ENCODE measurements at regions not wholly inside any gene's neighbourhood (a gene's known extent, or its start where the extent isn't known, plus 50 kb on each side); places are given as distances from the start of the nearest gene placed in this dataset.

DNA sequence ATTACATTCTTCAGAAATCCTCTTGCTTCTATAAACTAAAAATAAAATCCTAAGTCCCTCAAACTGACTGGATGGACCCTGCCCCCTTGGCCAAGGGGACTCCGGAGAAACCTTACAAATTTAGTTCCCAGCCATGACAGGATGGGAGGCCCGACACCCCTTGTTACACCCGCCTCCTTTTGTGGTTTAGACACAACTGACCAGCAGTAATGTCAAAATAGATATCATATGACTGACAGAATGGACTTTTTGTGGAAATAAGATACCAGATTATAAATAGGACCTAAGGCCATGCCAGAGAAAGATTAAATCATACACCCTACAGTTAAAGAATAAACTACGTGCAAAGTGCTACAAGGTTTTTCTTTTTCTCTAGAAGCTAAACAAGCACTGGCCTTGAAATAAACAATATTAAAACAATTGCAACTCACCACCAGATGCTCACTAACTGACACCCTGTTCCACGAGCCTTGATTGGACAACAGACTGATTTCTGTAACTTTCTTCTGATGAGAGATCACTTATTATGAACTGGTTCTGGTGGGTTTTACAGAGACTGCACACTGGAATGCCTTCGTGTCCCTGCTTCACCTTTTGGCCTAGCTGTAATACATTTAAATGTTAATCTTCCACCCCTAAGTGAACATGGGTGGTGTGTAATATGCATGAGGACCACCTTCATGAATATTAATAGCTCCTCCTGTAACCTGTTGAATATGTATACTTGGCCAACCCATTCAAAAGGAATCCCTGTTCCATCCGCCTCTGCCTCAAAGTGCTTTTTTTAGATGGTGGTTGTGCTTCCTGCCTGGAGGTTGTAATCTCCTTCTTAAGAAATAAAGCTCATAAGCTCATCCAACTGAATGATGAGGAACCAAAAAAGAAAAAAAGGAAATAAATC lies 99.6 kb downstream of the ODF2L start:
- no peaks in the 10 kb centered on the region for H3K27me3 ChIP-seq (ENCODE audit: insufficient read depth, low read length)
- H3K4me3 ChIP-seq (ENCODE audit: low read length), result no peak overlapping the region
- H3K9me3 ChIP-seq (ENCODE audit: low read length), result no peaks in the 10 kb centered on the region
- H3K36me3 ChIP-seq (ENCODE audit: insufficient read depth, low read length), result no peaks in the 10 kb centered on the region
- H3K4me1 ChIP-seq (ENCODE audit: insufficient read depth, low read length), result no peaks in the 10 kb centered on the region
- no peak overlapping the region for H2AFZ ChIP-seq (ENCODE audit: low read depth, low read length)

DNA sequence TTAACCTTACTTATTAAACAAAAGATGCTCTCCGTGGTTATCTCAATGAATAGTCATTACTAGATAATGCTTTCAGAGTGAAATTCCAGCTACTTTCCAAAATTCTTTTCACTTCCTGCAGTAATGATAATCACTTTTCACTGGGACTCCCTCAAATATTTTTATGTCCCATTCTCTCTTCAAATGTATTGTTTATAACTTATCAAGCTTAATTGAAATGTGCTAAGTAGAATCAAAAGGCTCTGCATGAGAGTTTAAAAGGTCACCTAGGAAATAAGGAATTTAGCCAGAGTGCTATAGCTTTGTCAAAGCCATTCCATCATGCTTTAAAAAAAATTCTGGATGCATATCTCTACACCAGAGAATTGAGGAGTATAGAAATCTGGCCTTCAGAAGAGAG lies 106.4 kb downstream of the ODF2L start:
- Histone ChIP-seq H3K9me3 (ENCODE audit: low read length) (no peaks in the 10 kb centered on the region), H3K27me3 (ENCODE audit: insufficient read depth, low read length) (no peaks in the 10 kb centered on the region), H3K36me3 (ENCODE audit: insufficient read depth, low read length) (no peaks in the 10 kb centered on the region), H3K4me3 (ENCODE audit: low read length) (no peak overlapping the region), H2AFZ (ENCODE audit: low read depth, low read length) (no peak overlapping the region), H3K4me1 (ENCODE audit: insufficient read depth, low read length) (peaks cover 2% of the 10 kb centered on the region)

DNA sequence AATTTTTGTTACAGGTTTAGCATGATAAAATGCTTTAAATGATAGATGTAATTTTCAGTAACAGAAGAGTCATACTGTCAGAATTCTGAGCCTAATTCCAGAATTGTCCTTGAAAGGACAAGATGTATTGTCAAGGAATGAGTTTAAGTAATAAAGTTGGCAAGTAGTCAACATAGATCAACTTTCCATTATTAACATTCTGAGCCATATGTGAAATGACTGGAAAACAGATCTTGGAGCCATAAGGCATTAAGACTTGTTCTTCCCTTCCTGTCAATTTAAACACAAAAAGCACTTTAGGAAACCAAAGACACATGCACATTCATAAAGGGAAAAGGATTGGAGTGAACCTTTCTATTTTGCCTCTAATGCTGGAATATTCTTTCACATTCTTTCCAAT lies 107.0 kb downstream of the ODF2L start:
- H2AFZ ChIP-seq (ENCODE audit: low read depth, low read length), result no peak overlapping the region
- no peak overlapping the region for H3K4me3 ChIP-seq (ENCODE audit: low read length)
- no peaks in the 10 kb centered on the region for H3K9me3 ChIP-seq (ENCODE audit: low read length)
- no peaks in the 10 kb centered on the region for H3K27me3 ChIP-seq (ENCODE audit: insufficient read depth, low read length)
- H3K36me3 ChIP-seq (ENCODE audit: insufficient read depth, low read length), result no peaks in the 10 kb centered on the region
- H3K4me1 ChIP-seq (ENCODE audit: insufficient read depth, low read length), result peaks cover 2% of the 10 kb centered on the region

DNA sequence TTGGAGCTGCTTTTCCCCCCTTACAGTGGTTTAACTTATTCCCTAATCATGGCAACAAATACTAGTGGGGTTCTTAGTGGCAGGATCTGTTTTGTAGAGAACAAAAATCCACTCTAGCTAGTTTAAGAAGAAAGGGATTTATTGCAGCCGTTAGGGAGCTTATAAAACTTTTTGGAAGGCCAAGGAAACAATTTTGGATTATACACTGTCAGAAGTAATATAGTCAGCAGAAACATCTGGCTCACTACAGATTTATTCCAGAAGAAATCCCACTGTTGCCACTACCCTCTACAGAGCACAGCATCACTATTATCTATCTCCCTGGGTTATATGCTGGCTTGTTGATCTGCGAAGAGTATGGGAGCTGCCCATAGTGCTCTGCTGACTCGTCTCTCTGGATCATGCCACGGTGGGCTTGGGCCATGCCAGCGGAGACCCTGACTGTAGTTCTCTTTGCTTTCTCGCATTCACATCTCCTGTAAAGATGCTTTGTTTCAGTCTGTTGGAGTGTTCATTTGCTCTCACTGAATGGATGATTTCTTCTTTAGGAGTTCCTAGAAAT lies 107.5 kb downstream of the ODF2L start:
- no peak overlapping the region for H3K4me3 ChIP-seq (ENCODE audit: low read length)
- H3K9me3 ChIP-seq (ENCODE audit: low read length), result no peaks in the 10 kb centered on the region
- peaks cover 2% of the 10 kb centered on the region for H3K4me1 ChIP-seq (ENCODE audit: insufficient read depth, low read length)
- no peaks in the 10 kb centered on the region for H3K27me3 ChIP-seq (ENCODE audit: insufficient read depth, low read length)
- no peak overlapping the region for H2AFZ ChIP-seq (ENCODE audit: low read depth, low read length)
- no peaks in the 10 kb centered on the region for H3K36me3 ChIP-seq (ENCODE audit: insufficient read depth, low read length)

- peaks cover 2% of the 10 kb centered on the region for H3K4me1 ChIP-seq (ENCODE audit: insufficient read depth, low read length)
- H3K9me3 ChIP-seq (ENCODE audit: low read length), result no peaks in the 10 kb centered on the region
- H2AFZ ChIP-seq (ENCODE audit: low read depth, low read length), result no peak overlapping the region
- H3K36me3 ChIP-seq (ENCODE audit: insufficient read depth, low read length), result no peaks in the 10 kb centered on the region
- no peak overlapping the region for H3K4me3 ChIP-seq (ENCODE audit: low read length)
- no peaks in the 10 kb centered on the region for H3K27me3 ChIP-seq (ENCODE audit: insufficient read depth, low read length)
Measured at GRCh38 chr1:86285796-86286195, 110.3 kb downstream of the ODF2L start.

- no peaks in the 10 kb centered on the region for H3K36me3 ChIP-seq (ENCODE audit: insufficient read depth, low read length)
- H2AFZ ChIP-seq (ENCODE audit: low read depth, low read length), result no peak overlapping the region
- H3K9me3 ChIP-seq (ENCODE audit: low read length), result no peaks in the 10 kb centered on the region
Measured at GRCh38 chr1:86282611-86283010, 113.5 kb downstream of the ODF2L start.

GRCh38 chr1:86277936-86278335 lies 118.2 kb downstream of the ODF2L start:
- Histone ChIP-seq H3K4me3 (ENCODE audit: low read length) (no peak overlapping the region), H3K27me3 (ENCODE audit: insufficient read depth, low read length) (peaks cover 3% of the 10 kb centered on the region), H3K9me3 (ENCODE audit: low read length) (no peaks in the 10 kb centered on the region)

More at GRCh38 chr1:86282611-86283010, 113.5 kb downstream of the ODF2L start:
- H3K4me1 ChIP-seq (ENCODE audit: insufficient read depth, low read length), result no peaks in the 10 kb centered on the region
- H3K4me3 ChIP-seq (ENCODE audit: low read length), result no peak overlapping the region
- H3K27me3 ChIP-seq (ENCODE audit: insufficient read depth, low read length), result peaks cover 3% of the 10 kb centered on the region

DNA sequence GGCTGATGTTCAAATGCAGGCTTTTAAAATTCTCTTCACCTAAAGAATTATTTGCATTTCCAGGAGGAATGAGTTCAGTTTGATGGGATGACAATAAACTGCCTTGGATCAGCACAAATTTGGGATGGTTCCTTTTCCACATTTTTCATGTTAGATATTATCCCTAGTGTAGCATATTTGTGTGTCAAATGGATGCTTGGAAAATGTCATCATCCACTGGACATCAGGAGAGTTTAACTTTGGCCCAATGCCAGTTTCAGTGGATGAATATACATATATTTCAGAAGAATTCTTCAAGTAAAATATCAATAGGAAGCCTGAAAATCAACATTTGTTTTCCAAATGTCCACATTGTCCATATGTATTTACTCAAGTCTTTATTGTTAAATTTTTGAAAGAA lies 116.5 kb upstream of the COL24A1 start:
- Histone ChIP-seq H3K4me3 (ENCODE audit: low read length) (no peak overlapping the region), H2AFZ (ENCODE audit: low read depth, low read length) (no peak overlapping the region), H3K27me3 (ENCODE audit: insufficient read depth, low read length) (peaks cover 4% of the 10 kb centered on the region), H3K9me3 (ENCODE audit: low read length) (no peaks in the 10 kb centered on the region), H3K36me3 (ENCODE audit: insufficient read depth, low read length) (no peaks in the 10 kb centered on the region), H3K4me1 (ENCODE audit: insufficient read depth, low read length) (no peaks in the 10 kb centered on the region)

More at GRCh38 chr1:86277936-86278335, 118.2 kb downstream of the ODF2L start:
- Histone ChIP-seq H3K36me3 (ENCODE audit: insufficient read depth, low read length) (no peaks in the 10 kb centered on the region), H3K4me1 (ENCODE audit: insufficient read depth, low read length) (no peaks in the 10 kb centered on the region), H2AFZ (ENCODE audit: low read depth, low read length) (no peak overlapping the region)

DNA sequence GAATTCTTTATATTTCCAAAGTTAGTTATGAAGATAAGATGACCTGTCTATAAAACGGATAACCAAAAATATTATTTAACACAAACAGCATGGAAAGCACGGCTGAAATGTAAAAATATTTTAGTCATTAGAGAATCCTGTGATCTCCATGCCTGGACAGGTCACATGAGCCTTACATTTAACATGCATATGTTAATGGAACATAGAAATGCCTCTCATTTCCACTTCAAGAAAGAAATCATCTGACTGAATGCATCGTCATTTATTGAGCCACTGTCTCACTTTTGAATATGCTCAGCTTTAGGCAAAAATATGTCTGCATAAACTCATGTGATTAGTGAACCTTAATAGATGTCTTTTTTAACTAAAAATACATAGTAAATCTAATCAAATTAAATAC lies 115.5 kb upstream of the COL24A1 start:
- H3K36me3 ChIP-seq (ENCODE audit: insufficient read depth, low read length), result no peaks in the 10 kb centered on the region
- no peaks in the 10 kb centered on the region for H3K9me3 ChIP-seq (ENCODE audit: low read length)
- peaks cover 4% of the 10 kb centered on the region for H3K27me3 ChIP-seq (ENCODE audit: insufficient read depth, low read length)
- no peak overlapping the region for H3K4me3 ChIP-seq (ENCODE audit: low read length)
- no peak overlapping the region for H2AFZ ChIP-seq (ENCODE audit: low read depth, low read length)
- no peaks in the 10 kb centered on the region for H3K4me1 ChIP-seq (ENCODE audit: insufficient read depth, low read length)

DNA sequence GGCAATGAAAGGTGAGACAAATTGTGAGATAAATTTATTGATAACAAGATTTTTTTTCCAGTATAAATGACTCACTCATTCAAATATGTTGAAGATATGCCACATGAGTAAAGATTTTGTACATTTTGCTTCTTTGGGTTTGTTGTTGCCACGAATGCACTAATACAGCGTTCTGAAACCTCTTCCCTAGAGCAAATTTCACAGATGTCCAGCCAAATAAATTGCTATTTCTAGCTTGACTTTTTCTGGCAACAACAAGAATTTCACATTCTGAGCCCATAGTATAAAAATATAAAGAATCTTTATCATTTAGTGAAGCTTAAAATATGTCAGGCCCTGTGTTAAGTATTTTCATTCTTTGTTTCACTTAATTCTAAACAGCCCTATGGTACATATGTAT lies 114.5 kb upstream of the COL24A1 start:
- no peak overlapping the region for H3K4me3 ChIP-seq (ENCODE audit: low read length)
- no peaks in the 10 kb centered on the region for H3K9me3 ChIP-seq (ENCODE audit: low read length)
- H3K36me3 ChIP-seq (ENCODE audit: insufficient read depth, low read length), result no peaks in the 10 kb centered on the region
- H3K4me1 ChIP-seq (ENCODE audit: insufficient read depth, low read length), result no peaks in the 10 kb centered on the region
- peaks cover 4% of the 10 kb centered on the region for H3K27me3 ChIP-seq (ENCODE audit: insufficient read depth, low read length)
- no peak overlapping the region for H2AFZ ChIP-seq (ENCODE audit: low read depth, low read length)

- H3K4me1 ChIP-seq (ENCODE audit: insufficient read depth, low read length), result no peaks in the 10 kb centered on the region
- no peak overlapping the region for H2AFZ ChIP-seq (ENCODE audit: low read depth, low read length)
- H3K36me3 ChIP-seq (ENCODE audit: insufficient read depth, low read length), result no peaks in the 10 kb centered on the region
- H3K27me3 ChIP-seq (ENCODE audit: insufficient read depth, low read length), result no peaks in the 10 kb centered on the region
- H3K4me3 ChIP-seq (ENCODE audit: low read length), result no peak overlapping the region
- no peaks in the 10 kb centered on the region for H3K9me3 ChIP-seq (ENCODE audit: low read length)
Measured at GRCh38 chr1:86263101-86263500, 106.5 kb upstream of the COL24A1 start.

DNA sequence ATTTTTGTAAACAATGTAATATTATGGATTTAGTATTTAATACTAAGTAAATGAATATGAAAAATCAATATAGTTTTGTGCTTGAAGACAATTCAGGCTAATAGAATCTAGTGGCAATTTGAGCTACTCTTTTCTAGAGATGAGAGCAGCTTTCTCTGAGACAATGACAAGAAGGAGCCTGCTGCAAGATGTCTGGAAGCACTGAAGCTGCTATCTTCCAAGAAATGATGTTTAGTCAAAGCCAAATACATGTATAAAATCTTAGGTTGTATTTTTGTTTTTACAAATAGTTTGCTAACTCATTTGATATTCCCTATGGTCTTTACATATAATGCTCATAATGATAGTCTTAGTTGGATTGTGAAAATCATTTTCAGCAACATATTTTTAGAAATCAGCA lies 103.9 kb upstream of the COL24A1 start:
- H3K9me3 ChIP-seq (ENCODE audit: low read length), result no peaks in the 10 kb centered on the region
- no peak overlapping the region for H3K4me3 ChIP-seq (ENCODE audit: low read length)
- H3K4me1 ChIP-seq (ENCODE audit: insufficient read depth, low read length), result no peaks in the 10 kb centered on the region
- no peaks in the 10 kb centered on the region for H3K36me3 ChIP-seq (ENCODE audit: insufficient read depth, low read length)
- H2AFZ ChIP-seq (ENCODE audit: low read depth, low read length), result no peak overlapping the region
- no peaks in the 10 kb centered on the region for H3K27me3 ChIP-seq (ENCODE audit: insufficient read depth, low read length)

DNA sequence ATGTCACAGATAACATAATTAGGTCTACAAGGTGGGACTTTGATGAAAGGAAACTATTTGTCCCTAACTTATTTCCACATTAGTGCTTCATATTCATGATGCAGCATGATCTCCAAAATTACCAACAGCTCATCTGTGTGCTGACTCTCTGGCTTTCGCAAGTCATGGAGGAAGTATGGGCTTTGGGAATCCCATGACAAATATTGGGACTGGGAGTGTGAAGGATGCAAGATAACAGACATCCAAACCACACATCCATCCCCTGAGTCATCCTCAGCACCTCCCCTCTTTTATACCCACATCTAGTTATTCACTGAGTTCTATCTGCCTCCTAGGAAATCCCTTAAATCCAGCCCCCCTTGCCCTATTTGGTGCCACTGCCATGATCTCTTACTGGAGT lies 102.8 kb upstream of the COL24A1 start:
- Histone ChIP-seq H3K36me3 (ENCODE audit: insufficient read depth, low read length) (no peaks in the 10 kb centered on the region), H3K4me1 (ENCODE audit: insufficient read depth, low read length) (no peaks in the 10 kb centered on the region), H3K9me3 (ENCODE audit: low read length) (no peaks in the 10 kb centered on the region)

More for the DNA sequence above, 102.8 kb upstream of the COL24A1 start:
- H3K27me3 ChIP-seq (ENCODE audit: insufficient read depth, low read length), result no peaks in the 10 kb centered on the region
- H3K4me3 ChIP-seq (ENCODE audit: low read length), result no peak overlapping the region
- no peak overlapping the region for H2AFZ ChIP-seq (ENCODE audit: low read depth, low read length)
